Lower leg skin (tissue), 4 donors: ENCODE measurements at regions not wholly inside any gene's neighbourhood (a gene's known extent, or its start where the extent isn't known, plus 50 kb on each side); places are given as distances from the start of the nearest gene placed in this dataset.

ENCODE experiments used
- DNase-seq, 2 donors: peaks; one replicate each; pipeline ENCODE4 v3.0.0-alpha.2; 2019; ENCODE audit warnings: low spot score in 2 of 2
- H3K4me3 ChIP-seq: fragments of 200-600 bp; sonication (generic); 2 replicates; pipeline ENCODE4 v1.5.1; 2017; ENCODE audit warnings: mild to moderate bottlenecking, low read depth; ENCODE audit not compliant: poor library complexity, severe bottlenecking
- CTCF ChIP-seq, 3 donors: fragments of 450-650 bp; IDR thresholded peaks; one replicate each; pipeline ENCODE4 v1.5.1; 2016; ENCODE audit warnings: antibody characterized with exemption in 3 of 3, mild to moderate bottlenecking in 3 of 3, moderate library complexity in 2 of 3
- POLR2A ChIP-seq, 2 donors: fragments of 450-650 bp; IDR thresholded peaks; one replicate each; pipeline ENCODE4 v1.6.1; 2016 to 2017; ENCODE audit warnings: antibody characterized with exemption in 2 of 2, mild to moderate bottlenecking in 1 of 2, moderate library complexity in 1 of 2
- WGBS, 2 donors: methylation state at CpG; one replicate each; pipeline ENCODE4 v1.1.5; 2018; 5-methylcytosine and 5-hydroxymethylcytosine counted together
- intact Hi-C: fragments of 100-400 bp; cut with DNase I; formaldehyde crosslinking; loops from one replicate; pipeline ENCODE4 v1.15.0; 2023; ENCODE audit warnings: low total_unique reads

DNA sequence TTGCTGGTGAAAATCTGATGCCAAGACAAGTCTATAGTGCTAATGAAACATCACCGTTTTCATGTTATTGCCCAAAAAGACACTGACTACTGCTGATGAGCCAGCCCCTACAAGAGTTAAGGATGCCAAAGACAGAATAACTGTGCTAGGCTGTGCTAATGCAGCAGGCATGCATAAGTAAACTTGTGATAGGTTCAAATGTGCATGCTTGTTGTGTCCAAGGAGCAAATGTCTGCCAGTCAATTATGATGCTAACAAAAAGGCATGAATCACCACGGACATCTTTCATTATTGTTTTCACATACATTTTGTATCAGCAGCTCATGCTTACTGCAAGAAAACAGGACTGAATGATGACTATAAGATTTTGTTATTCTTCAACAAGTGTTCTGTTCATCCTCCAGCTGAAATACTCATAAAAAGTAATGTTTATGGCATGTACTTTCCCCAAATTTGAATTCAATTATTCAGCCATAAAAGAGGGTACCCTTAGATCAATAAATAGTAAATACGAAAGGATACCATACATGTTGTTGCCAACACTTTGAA lies 306.9 kb upstream of the ARSJ start:
- DNase-seq = no peak
- no peak overlapping the region for H3K4me3 ChIP-seq
- TF ChIP-seq CTCF (IDR thresholded peaks at IDR 0.05) (no peak), POLR2A (IDR thresholded peaks at IDR 0.05) (no peak)
- 77 to 80% methylated on average over 3 of the region's 3 CpGs for WGBS, 2 donors
- intact Hi-C loops = no loop called here

DNA sequence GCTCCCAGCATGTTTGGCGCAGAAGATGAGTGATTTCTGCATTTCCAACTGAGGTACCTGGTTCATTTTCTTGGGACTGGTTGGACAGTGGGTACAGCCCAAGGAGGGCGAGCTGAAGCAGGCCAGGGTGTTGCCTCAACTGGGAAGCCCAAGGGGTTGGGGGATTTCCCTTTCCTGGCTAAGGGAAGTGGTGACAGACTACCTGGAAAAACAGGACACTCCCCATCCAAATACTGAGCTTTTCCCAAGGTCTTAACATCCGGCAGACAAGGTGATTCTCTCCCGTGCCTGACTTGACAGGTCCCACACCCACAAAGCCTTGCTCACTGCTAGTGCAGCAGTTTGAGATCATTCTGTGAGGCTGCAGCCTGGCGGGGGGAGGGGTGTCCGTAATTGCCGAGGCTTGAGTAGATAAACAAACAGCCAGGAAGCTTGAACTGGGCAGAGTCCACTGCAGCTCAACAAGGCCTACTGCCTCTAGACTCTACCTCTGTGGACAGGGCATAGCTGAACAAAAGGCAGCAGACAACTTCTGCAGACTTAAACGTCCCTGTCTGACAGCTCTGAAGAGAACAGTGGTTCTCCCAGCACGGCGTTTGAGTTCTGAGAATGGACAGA lies 307.7 kb upstream of the ARSJ start:
- intact Hi-C loops = no loop called here
- no peak for DNase-seq
- 61 to 78% methylated on average over 10 of the region's 10 CpGs for WGBS, 2 donors

DNA sequence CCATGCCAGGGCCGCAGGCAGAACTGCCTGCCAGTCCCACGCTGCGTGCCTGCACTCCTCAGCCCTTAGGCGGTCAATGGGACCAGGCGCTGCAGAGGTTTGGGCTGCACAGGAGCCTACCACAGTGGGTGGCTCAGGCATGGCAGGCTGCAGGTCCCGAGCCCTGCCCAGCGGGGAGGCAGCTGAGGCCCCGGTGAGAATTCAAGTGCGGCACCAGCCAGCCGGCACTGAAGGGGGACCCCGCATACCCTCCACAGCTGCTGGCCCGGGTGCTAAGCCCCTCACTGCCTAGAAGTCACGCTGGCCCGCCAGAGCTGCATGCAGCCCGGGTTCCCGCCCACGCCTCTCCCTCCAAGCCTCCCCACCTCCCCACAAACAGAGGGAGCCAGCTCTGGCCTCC lies 302.5 kb upstream of the UGT8 start:
- no peak overlapping the region for H3K4me3 ChIP-seq
- intact Hi-C loops = no loop called here
- WGBS, 2 donors = 93 to 97% methylated on average over 6 to 11 of the region's 17 CpGs
- DNase-seq = no peak
- no peak for TF ChIP-seq CTCF (IDR thresholded peaks at IDR 0.05)
- TF ChIP-seq POLR2A (IDR thresholded peaks at IDR 0.05) = no peak

More for the DNA sequence above, 307.7 kb upstream of the ARSJ start:
- no peak for TF ChIP-seq CTCF (IDR thresholded peaks at IDR 0.05)
- TF ChIP-seq POLR2A (IDR thresholded peaks at IDR 0.05) = no peak
- no peak overlapping the region for H3K4me3 ChIP-seq

DNA sequence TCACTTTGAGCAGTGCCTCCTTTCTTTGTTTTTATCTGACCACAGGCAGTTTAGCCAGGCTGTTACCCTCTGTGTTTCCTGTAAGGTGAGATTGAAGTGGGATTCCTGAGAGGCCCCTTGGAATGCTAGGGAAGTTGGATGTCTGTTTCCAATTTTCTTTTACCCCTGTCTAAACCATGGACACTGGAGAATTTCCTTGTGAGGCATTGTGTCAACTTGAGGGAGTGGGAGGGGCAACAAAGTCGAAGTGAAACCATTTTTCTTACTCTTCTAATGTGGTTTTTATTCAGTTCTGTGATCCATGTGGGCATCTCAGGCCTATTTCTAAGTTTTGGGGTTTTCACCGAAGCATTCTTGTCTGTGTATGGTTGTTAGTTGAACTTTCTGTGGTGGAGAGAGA lies 296.1 kb upstream of the UGT8 start:
- H3K4me3 ChIP-seq = no peak overlapping the region
- 63 to 67% methylated on average over 2 of the region's 2 CpGs for WGBS, 2 donors
- intact Hi-C loops = no loop called here
- DNase-seq = no peak
- TF ChIP-seq POLR2A (IDR thresholded peaks at IDR 0.05) (no peak), CTCF (IDR thresholded peaks at IDR 0.05) (no peak)

- WGBS, 2 donors = 69 to 80% methylated on average over 2 of the region's 2 CpGs
- H3K4me3 ChIP-seq = no peak overlapping the region
- no peak for DNase-seq
- intact Hi-C loops = no loop called here
- no peak for TF ChIP-seq POLR2A (IDR thresholded peaks at IDR 0.05)
Observed at GRCh38 chr4:114304046-114304445, 294.6 kb upstream of the UGT8 start.

DNA sequence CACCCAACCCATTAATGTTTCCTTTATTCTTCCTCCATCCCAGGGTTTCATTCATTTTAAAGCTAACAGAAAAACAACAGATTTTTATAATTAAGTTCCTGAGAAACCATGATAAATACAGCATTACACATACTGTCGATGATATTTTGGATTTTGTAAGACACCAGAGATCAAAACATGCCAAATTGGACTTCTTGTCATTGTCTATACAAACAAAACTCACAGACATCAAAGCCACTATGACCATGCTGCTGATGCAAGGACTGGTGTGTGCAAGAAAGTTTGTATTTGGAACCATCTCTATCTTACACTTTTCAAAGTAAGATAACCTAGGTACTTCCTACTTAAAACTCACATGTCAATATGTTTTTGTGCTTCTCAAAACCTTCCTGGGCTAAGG lies 294.0 kb upstream of the UGT8 start:
- WGBS, 2 donors = 49 to 55% methylated on average over 1 of the region's 1 CpG
- TF ChIP-seq CTCF (IDR thresholded peaks at IDR 0.05) = no peak
- TF ChIP-seq POLR2A (IDR thresholded peaks at IDR 0.05) = no peak
- no peak for DNase-seq
- no peak overlapping the region for H3K4me3 ChIP-seq
- intact Hi-C loops = no loop called here
